Brain pericyte (primary cell): ENCODE measurements at regions not wholly inside any gene's neighbourhood (a gene's known extent, or its start where the extent isn't known, plus 50 kb on each side); places are given as distances from the start of the nearest gene placed in this dataset.

Experiments
- DNase-seq: peaks from one replicate; pipeline ENCODE4 v3.0.0-alpha.2; 2012; ENCODE audit warnings: low read depth, low spot score

DNA sequence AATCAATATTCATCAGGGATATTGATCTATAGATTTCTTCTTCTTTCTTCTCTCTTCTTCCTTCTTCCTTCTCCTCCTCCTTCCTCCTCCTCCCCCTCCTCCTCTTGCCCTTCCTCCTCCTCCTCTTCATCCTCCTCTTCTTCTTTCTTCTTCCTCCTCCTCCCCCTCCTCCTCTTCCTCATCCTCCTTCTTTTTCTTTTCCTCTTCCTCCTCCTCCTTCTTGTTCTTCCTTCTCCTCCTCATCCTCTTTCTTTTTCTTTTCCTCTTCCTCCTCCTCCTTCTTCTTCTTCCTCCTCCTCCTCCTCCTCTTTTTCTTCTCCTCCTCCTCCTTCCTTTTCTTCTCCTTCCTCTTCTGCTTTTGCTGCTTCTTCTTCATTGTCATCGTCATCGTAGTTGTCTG lies 52.4 kb upstream of the SERINC1 start:
- no peak for DNase-seq

DNA sequence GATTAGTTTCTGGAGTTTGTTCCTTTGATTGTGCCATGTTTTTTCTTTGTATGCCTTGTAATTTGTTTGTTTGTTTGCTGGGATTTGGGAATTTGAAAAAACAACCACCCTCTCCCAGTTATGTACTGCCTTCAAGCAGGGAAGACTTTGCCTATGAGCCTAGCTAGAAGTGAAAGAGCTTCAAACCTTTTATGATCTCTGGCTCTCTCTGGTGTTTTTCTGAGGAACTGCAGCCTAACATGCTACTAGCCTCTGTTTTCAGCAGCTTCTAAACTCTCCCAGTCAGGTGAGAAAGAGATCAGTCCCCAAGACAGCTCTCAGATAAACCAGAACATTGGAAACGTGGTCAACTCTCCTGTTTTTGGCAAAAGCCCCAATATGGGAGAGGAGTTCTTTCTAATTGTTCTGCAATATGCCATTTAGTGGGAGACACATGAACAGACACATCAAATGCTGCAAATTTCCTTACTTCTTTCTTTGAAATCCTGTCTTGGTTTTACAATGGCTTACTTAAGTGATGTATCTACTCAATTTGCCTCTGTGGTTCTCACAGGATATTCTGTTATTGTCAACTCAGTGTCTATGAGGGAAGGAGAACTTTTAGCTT lies 58.9 kb upstream of the SERINC1 start:
- DNase-seq, result peak; percentile 16

DNA sequence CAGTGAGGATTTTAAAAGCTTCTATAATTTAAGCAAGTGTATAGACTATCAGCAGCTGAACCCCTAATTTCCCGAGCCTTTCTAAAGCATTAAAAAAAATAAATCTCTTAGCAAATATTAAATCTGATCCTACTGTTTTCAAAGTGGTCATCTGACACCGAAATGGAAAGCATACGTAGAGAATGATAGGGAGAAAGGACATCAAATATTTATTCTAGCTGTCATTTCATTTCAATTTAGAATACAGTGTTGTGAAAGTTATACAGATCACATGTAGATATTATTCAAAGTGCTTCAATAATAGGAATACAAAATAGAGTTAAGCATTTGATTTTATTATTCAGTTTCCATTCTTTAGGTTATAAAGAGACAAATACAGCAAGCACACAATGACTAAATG lies 61.9 kb upstream of the PKIB start:
- no peak for DNase-seq

DNA sequence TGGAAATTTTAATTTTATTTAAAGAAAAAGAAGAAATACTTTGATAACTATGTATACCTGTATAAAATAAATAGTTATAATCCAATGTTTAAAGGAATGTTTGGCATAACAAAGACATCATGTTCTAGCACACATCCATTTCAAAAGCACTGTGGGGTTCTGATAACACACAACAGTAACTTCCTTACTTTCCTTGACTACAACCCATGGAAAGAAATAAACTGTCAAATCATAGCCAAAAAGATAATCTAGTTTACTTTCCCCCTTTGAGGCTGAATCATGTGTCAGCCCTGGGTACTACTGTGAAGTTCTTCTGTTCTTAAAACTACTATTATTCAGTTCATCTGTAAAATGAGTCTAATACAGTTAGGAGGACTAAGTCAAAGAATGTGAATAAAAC lies 61.4 kb upstream of the PKIB start:
- no peak for DNase-seq

DNA sequence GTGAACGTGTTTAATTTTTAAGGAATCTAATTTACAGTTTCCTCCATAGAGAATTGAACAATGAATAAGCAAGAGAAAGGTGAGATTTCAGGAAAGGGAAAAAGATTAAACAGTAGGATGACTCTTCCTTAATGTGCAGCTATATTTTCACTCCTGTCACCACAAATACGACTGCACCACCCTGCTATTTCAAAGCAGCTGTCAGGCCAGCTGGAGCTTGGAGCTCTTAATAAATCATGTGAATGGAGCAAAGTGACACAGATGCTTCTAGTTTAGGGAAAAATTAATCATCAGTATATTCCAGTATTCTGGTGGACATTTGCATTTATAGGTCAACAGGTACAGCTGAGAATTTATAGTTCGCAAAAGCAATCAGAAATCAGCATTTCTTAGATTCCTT lies 56.5 kb upstream of the PKIB start:
- DNase-seq, result no peak

DNA sequence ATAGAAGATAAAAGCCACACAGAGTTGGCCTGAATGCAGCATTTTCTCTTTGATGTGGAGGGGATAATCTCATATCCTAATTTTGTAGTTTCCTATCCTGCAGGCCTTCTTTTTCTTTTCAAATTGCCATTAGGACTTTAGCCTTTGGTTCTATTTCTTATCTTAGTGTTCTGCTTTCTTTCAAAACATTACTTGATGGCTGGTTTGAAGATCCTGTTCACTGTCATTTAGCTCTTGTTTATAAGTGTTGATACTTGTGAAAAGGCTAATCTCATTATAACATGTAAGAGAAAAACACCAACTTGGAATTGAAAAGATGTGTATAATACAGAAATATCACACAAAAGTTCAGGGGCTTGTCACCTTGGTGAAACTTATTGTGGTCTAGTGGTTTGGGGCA lies 54.6 kb upstream of the PKIB start:
- DNase-seq, result no peak

DNA sequence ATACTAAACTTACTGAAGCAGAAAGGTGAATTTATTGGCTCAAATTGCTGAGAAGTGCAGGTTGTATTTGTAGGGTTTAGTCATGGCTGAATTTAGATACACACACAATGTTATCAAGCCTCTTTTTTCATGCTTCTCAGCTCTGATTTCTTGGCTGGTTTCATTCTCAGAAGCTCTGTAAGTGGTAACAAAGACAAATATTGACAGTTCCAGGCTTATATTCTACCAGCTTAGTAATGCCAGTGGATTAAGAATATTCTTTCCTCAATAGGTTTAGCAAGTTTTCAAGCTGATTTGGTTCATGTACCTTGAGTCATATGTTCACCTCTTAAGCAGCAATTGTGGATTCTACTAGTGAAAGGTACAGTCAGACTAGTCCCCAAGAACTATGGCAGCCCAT lies 52.1 kb upstream of the PKIB start:
- no peak for DNase-seq
